GM10248 (cell line): ENCODE measurements at regions not wholly inside any gene's neighbourhood (a gene's known extent, or its start where the extent isn't known, plus 50 kb on each side); places are given as distances from the start of the nearest gene placed in this dataset.

Source experiments
- CTCF ChIA-PET: fragments of 300-600 bp; sonication (Branson Sonifier 250); formaldehyde crosslinking; extraction: SDS; loops from one replicate; lab custom pipeline; 2021; ENCODE audit warnings: antibody characterized with exemption; lab: Yijun Ruan, JAX
- POLR2A ChIA-PET: fragments of 350-650 bp; sonication (Branson Sonifier 250); formaldehyde crosslinking; extraction: SDS; loops from one replicate; lab custom pipeline; 2020; ENCODE audit warnings: antibody characterized with exemption; lab: Yijun Ruan, JAX
- DNase-seq: peaks from one replicate; pipeline ENCODE4 v3.0.0; 2012; ENCODE audit errors: extremely low spot score
- CTCF ChIP-seq: IDR thresholded peaks from 2 replicates; pipeline ENCODE4 v1.5.1; 2012; ENCODE audit warnings: mild to moderate bottlenecking, low read depth; ENCODE audit errors: extremely low read depth, missing control alignments, control extremely low read depth

- CTCF ChIA-PET, result interaction anchor here (2.5 kb wide), 1 partner anchor 9 kb away, joined by 7 read pairs; no protein-coding TSS in a partner anchor
- DNase-seq, result no peak
- POLR2A ChIA-PET, result no interaction called here
- TF ChIP-seq CTCF, result no peak
Observed at GRCh38 chr7:19872094-19872493, 98.7 kb upstream of the TMEM196 start.

GRCh38 chr7:19871102-19871501 lies 97.7 kb upstream of the TMEM196 start:
- CTCF ChIA-PET, result no interaction called here
- TF ChIP-seq CTCF, result no peak
- POLR2A ChIA-PET, result no interaction called here
- DNase-seq, result no peak

- no peak for TF ChIP-seq CTCF
- no peak for DNase-seq
- ChIA-PET POLR2A (no interaction called here), CTCF (interaction anchor here (1.1 kb wide), 1 partner anchor 10 kb away, joined by 4 read pairs; no protein-coding TSS in a partner anchor)
Observed at GRCh38 chr7:19869979-19870378, 96.6 kb upstream of the TMEM196 start.

GRCh38 chr7:19853261-19853832 lies 79.9 kb upstream of the TMEM196 start:
- ChIA-PET POLR2A (no interaction called here), CTCF (no interaction called here)
- no peak for DNase-seq
- no peak for TF ChIP-seq CTCF

GRCh38 chr7:19852192-19852591 lies 78.8 kb upstream of the TMEM196 start:
- DNase-seq, result no peak
- POLR2A ChIA-PET, result no interaction called here
- TF ChIP-seq CTCF, result no peak
- CTCF ChIA-PET, result interaction anchor here (0.7 to 1.0 kb wide), 2 partner anchors 9 to 746 kb away, joined by 3 read pairs; no protein-coding TSS in a partner anchor

- no peak for DNase-seq
- ChIA-PET POLR2A (no interaction called here), CTCF (interaction anchor here (1.0 kb wide), 1 partner anchor 747 kb away, joined by 3 read pairs; no protein-coding TSS in a partner anchor)
- TF ChIP-seq CTCF, result no peak
Observed at GRCh38 chr7:19851504-19851903, 78.1 kb upstream of the TMEM196 start.
